ENCODE measurements at regions not wholly inside any gene's neighbourhood (a gene's known extent, or its start where the extent isn't known, plus 50 kb on each side); places are given as distances from the start of the nearest gene placed in this dataset.

- no peak overlapping the region for H3K4me3 ChIP-seq (ENCODE audit: low read depth, low read length)
- peak; percentile 74 for DNase-seq (ENCODE audit: low read depth)
- TF ChIP-seq CTCF (IDR thresholded peaks at IDR 0.05; ENCODE audit: insufficient read depth, low read length): no peak
Measured at GRCh38 chr20:22511943-22512910, 72.1 kb downstream of the FOXA2 start.

GRCh38 chr20:22509843-22510147, 74.6 kb downstream of the FOXA2 start:
- no peak for DNase-seq (ENCODE audit: low read depth)

GRCh38 chr20:22509090-22509842, 75.1 kb downstream of the FOXA2 start:
- no peak overlapping the region for H3K4me3 ChIP-seq (ENCODE audit: low read depth, low read length)
- no peak for TF ChIP-seq CTCF (IDR thresholded peaks at IDR 0.05; ENCODE audit: insufficient read depth, low read length)
- DNase-seq (ENCODE audit: low read depth): no peak

More at GRCh38 chr20:22509843-22510147, 74.6 kb downstream of the FOXA2 start:
- TF ChIP-seq CTCF (IDR thresholded peaks at IDR 0.05; ENCODE audit: insufficient read depth, low read length): no peak
- no peak overlapping the region for H3K4me3 ChIP-seq (ENCODE audit: low read depth, low read length)

GRCh38 chr20:22508426-22508825, 75.9 kb downstream of the FOXA2 start:
- no peak overlapping the region for H3K4me3 ChIP-seq (ENCODE audit: low read depth, low read length)
- TF ChIP-seq CTCF (IDR thresholded peaks at IDR 0.05; ENCODE audit: insufficient read depth, low read length): no peak

GRCh38 chr20:22507240-22507961, 77.0 kb downstream of the FOXA2 start:
- no peak for TF ChIP-seq CTCF (IDR thresholded peaks at IDR 0.05; ENCODE audit: insufficient read depth, low read length)
- no peak overlapping the region for H3K4me3 ChIP-seq (ENCODE audit: low read depth, low read length)
- DNase-seq (ENCODE audit: low read depth): no peak

More at GRCh38 chr20:22508426-22508825, 75.9 kb downstream of the FOXA2 start:
- DNase-seq (ENCODE audit: low read depth): no peak

GRCh38 chr20:22506827-22507226, 77.5 kb downstream of the FOXA2 start:
- TF ChIP-seq CTCF (IDR thresholded peaks at IDR 0.05; ENCODE audit: insufficient read depth, low read length): no peak
- no peak overlapping the region for H3K4me3 ChIP-seq (ENCODE audit: low read depth, low read length)
- DNase-seq (ENCODE audit: low read depth): no peak

Data from fibroblast of the aortic adventitia (primary cell).